GM12878 (cell line): ENCODE measurements at regions not wholly inside any gene's neighbourhood (a gene's known extent, or its start where the extent isn't known, plus 50 kb on each side); places are given as distances from the start of the nearest gene placed in this dataset.

Source experiments
- ATAC-seq: fragments of 200-7000 bp; cut with Tn5 transposase; 3 replicates; pipeline ENCODE4 v1.9.1; 2020; ENCODE audit warnings: mild to moderate bottlenecking, moderate library complexity
- BruUV-seq: library from RNA; stranded (reverse); fragments of 400-500 nt; replicated peaks from 2 replicates; lab custom pipeline; 2021; lab: Mats Ljungman, UMichigan
- CTCF ChIA-PET: fragments of 300-600 bp; sonication (Branson Sonifier 250); formaldehyde crosslinking; extraction: SDS; loops from one replicate; lab custom pipeline; 2021; ENCODE audit warnings: inconsistent platforms; lab: Yijun Ruan, JAX
- POLR2A ChIA-PET: fragments of 350-600 bp; formaldehyde crosslinking; extraction: SDS; loops from one replicate; lab custom pipeline; 2021; ENCODE audit warnings: inconsistent platforms; lab: Charles Lee
- RAD21 ChIA-PET: fragments of 300-600 bp; sonication (Branson Sonifier 250); formaldehyde crosslinking; loops from one replicate; lab custom pipeline; 2023; ENCODE audit warnings: antibody characterized with exemption; ENCODE audit not compliant: unreplicated experiment; lab: Charles Lee
- SMC1A ChIA-PET: fragments of 300-600 bp; sonication (Branson Sonifier 250); formaldehyde crosslinking; loops from one replicate; lab custom pipeline; 2023; ENCODE audit not compliant: unreplicated experiment, uncharacterized antibody; lab: Charles Lee
- DNase-seq: peaks from one replicate; pipeline ENCODE4 v3.0.0-alpha.2; 2011; ENCODE audit warnings: low read depth, low spot score
- FAIRE-seq: peaks from 3 replicates; lab custom pipeline; 2011; peaks lifted over from hg19 to GRCh38; lab: Jason Lieb, UNC
- H2AFZ ChIP-seq: 2 replicates; pipeline ENCODE4 v1.6.0; 2011; ENCODE audit warnings: low read depth, low read length, control low read depth; ENCODE audit not compliant: control insufficient read depth
- H3K27ac ChIP-seq: 2 replicates; pipeline ENCODE4 v1.5.1; 2011; ENCODE audit warnings: control low read depth; ENCODE audit not compliant: control insufficient read depth, insufficient read depth
- H3K27me3 ChIP-seq, 2 experiments: replicated peaks in 1 of 2; 2 replicates each; pipeline versions ENCODE4 v1.6.0 to v1.6.1; 2011; ENCODE audit warnings: low read length in 1 of 2; ENCODE audit not compliant: control insufficient read depth in 2 of 2, insufficient read depth in 2 of 2
- H3K36me3 ChIP-seq, 2 experiments: 2 replicates each; pipeline ENCODE4 v1.5.1; 2011; ENCODE audit warnings: low read length in 1 of 2; ENCODE audit not compliant: control insufficient read depth in 2 of 2, insufficient read depth in 2 of 2
- H3K4me1 ChIP-seq: 2 replicates; pipeline ENCODE4 v1.6.1; 2011; ENCODE audit warnings: mild to moderate bottlenecking, low read length, moderate library complexity, mixed read lengths; ENCODE audit not compliant: control insufficient read depth, insufficient read depth
- H3K4me2 ChIP-seq: 2 replicates; pipeline ENCODE4 v1.6.0; 2011; ENCODE audit warnings: control low read depth; ENCODE audit not compliant: control insufficient read depth, insufficient read depth
- H3K4me3 ChIP-seq: fragments of 200-600 bp; sonication (generic); 2 replicates; pipeline ENCODE4 v1.5.1; 2016
- H3K79me2 ChIP-seq: 2 replicates; pipeline ENCODE4 v1.6.0; 2011; ENCODE audit warnings: low read length; ENCODE audit not compliant: control insufficient read depth, insufficient read depth
- H3K9ac ChIP-seq: 2 replicates; pipeline ENCODE4 v1.8.0; 2011; ENCODE audit warnings: low read length, control low read depth, mixed read lengths; ENCODE audit not compliant: control insufficient read depth, insufficient read depth
- H3K9me3 ChIP-seq: replicated peaks from 3 replicates; pipeline ENCODE4 v1.5.1; 2011; ENCODE audit warnings: mild to moderate bottlenecking, low read length; ENCODE audit not compliant: control insufficient read depth, insufficient read depth
- H4K20me1 ChIP-seq: 2 replicates; pipeline ENCODE4 v1.6.0; 2011; ENCODE audit not compliant: control insufficient read depth, insufficient read depth
- BMI1 ChIP-seq: fragments of 450-650 bp; IDR thresholded peaks from 2 replicates; pipeline ENCODE4 v1.6.1; 2016; ENCODE audit warnings: mild to moderate bottlenecking, moderate library complexity, borderline replicate concordance
- CBFB ChIP-seq: IDR thresholded peaks from 2 replicates; pipeline ENCODE4 v1.6.1; 2016; ENCODE audit warnings: antibody characterized with exemption, low read depth
- EZH2 ChIP-seq: IDR thresholded peaks from 2 replicates; pipeline ENCODE4 v1.6.1; 2012; ENCODE audit warnings: low read depth, mild to moderate bottlenecking, control low read depth, inconsistent platforms, low read length, borderline replicate concordance; ENCODE audit not compliant: control insufficient read depth
- HCFC1 ChIP-seq: fragments of 150-350 bp; IDR thresholded peaks from 2 replicates; pipeline ENCODE4 v1.6.1; 2014; ENCODE audit warnings: low read length
- KDM1A ChIP-seq: fragments of 200-600 bp; sonication (generic); IDR thresholded peaks from 2 replicates; pipeline ENCODE4 v1.6.1; 2016; ENCODE audit warnings: borderline replicate concordance
- MTA3 ChIP-seq: IDR thresholded peaks from 2 replicates; pipeline ENCODE4 v1.6.1; 2012; ENCODE audit warnings: low read length, inconsistent platforms, borderline replicate concordance
- POLR2AphosphoS5 ChIP-seq: IDR thresholded peaks from 2 replicates; pipeline ENCODE4 v1.6.1; 2011; ENCODE audit warnings: mild to moderate bottlenecking, low read length, inconsistent platforms
- SMAD1 ChIP-seq: fragments of 450-650 bp; IDR thresholded peaks from 2 replicates; pipeline ENCODE4 v1.6.1; 2018; ENCODE audit warnings: mild to moderate bottlenecking, low read depth; ENCODE audit not compliant: partially characterized antibody
- SPI1 ChIP-seq: IDR thresholded peaks from 2 replicates; pipeline ENCODE4 v1.6.1; 2011; ENCODE audit warnings: low read depth, mild to moderate bottlenecking, low read length, moderate library complexity, borderline replicate concordance; ENCODE audit not compliant: insufficient read depth
- TCF3 ChIP-seq: IDR thresholded peaks from 2 replicates; pipeline ENCODE4 v1.6.1; 2012; ENCODE audit warnings: low read depth, mild to moderate bottlenecking, low read length, borderline replicate concordance; ENCODE audit not compliant: insufficient read depth
- ZSCAN29 ChIP-seq: fragments of 450-650 bp; IDR thresholded peaks from 2 replicates; pipeline ENCODE4 v1.6.1; 2017; ENCODE audit warnings: mild to moderate bottlenecking, moderate library complexity
- WGBS: methylation state at CpG from one replicate; pipeline ENCODE4 v1.1.6; 2016; ENCODE audit warnings: low lambda C conversion rate; ENCODE audit not compliant: insufficient replicate concordance, insufficient coverage; ENCODE audit errors: missing lambda C conversion rate; 5-methylcytosine and 5-hydroxymethylcytosine counted together
- in situ Hi-C: fragments of 300-500 bp; cut with MboI; formaldehyde crosslinking; loops from 9 replicates; pipeline ENCODE4 v1.14.3; 2018; ENCODE audit warnings: mixed read lengths
- intact Hi-C: fragments of 100-400 bp; cut with micrococcal nuclease; formaldehyde crosslinking; loops from one replicate; pipeline ENCODE4 v1.14.2; 2022; ENCODE audit not compliant: unreplicated experiment
- TF ChIP-seq, protein P1 (sequence below): IDR thresholded peaks from 2 replicates; pipeline ENCODE4 v1.6.1; 2011; ENCODE audit warnings: low read depth, low read length, improper control_type of control experiment, borderline replicate concordance
- TF ChIP-seq, protein P2 (sequence below): fragments of 450-650 bp; IDR thresholded peaks from 2 replicates; pipeline ENCODE4 v1.6.1; 2017; ENCODE audit warnings: mild to moderate bottlenecking, low read depth, inconsistent platforms; ENCODE audit not compliant: poor library complexity, severe bottlenecking

DNA sequence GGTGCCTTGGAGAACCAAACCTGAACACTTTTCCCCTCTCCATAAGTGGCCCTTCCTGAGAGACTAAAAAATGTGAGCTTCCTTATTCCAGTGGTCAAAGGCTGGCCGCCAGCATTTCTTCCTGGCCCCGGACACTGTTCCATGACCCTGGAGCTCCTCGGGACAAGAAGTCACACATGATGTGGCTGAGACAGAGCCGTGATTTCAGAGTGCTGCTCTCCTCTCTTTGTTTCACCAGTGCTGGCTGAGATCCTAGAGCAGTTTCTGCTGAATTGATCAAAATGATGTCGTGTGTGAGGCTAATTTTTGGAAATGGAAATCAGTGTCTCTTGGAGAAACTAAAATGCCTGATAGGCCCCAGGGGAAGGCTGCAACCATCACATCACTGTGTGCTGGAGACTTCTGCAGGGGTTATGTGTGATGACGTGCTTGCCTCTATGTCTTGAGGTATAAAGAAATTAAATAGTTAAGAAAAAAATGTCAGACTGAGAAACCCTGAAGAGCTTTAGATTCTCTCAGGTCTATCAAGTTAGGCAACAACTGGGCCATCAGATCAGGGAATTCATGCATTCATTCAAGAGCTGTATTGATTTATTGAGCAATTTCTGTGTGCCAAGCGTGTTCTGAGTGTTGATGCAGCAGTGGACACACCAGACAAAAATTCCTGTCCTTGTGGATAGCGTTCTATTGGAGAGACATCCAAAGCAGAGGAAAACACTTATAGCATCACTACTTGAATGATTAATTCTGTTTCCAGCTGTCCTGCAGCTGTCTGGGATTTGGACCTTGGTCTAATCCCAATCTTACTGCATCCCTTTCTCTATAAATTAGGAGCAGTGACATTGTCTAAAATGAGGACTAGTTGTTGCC is 72.7 kb upstream of the CCN6 start (continued):
- no peak for TF ChIP-seq SPI1
- TF ChIP-seq, protein P1, sequence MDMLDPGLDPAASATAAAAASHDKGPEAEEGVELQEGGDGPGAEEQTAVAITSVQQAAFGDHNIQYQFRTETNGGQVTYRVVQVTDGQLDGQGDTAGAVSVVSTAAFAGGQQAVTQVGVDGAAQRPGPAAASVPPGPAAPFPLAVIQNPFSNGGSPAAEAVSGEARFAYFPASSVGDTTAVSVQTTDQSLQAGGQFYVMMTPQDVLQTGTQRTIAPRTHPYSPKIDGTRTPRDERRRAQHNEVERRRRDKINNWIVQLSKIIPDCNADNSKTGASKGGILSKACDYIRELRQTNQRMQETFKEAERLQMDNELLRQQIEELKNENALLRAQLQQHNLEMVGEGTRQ: no peak
- no peak for TF ChIP-seq SMAD1
- TF ChIP-seq TCF3: no peak
- TF ChIP-seq BMI1: no peak
- no peak for TF ChIP-seq ZSCAN29
- TF ChIP-seq KDM1A: no peak
- no peak for TF ChIP-seq CBFB

DNA sequence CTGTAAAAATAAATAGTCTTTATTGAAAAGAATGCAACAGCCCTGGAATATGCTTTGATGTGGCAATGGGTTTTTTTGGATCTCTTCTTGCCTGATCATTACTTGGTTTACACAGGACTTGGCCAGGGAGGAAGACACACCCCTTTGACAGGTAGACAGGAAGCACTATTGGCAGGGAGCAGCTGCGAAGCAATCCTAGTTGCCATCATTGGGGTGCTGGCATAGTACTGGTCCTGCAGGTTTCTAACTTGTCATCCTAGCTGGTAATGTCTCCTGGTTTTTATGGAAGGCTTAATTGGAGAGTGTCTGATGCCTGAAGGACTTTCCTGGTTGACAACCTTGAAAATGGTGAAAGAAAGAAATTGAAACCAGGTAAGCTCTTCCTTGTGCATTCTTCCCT is 71.2 kb upstream of the CCN6 start:
- Histone ChIP-seq H3K36me3 (no peaks in the 10 kb centered on the region), H3K27me3 (no peaks in the 10 kb centered on the region), H3K4me1 (no peaks in the 10 kb centered on the region), H3K27ac (no peak overlapping the region), H2AFZ (no peak overlapping the region), H4K20me1 (no peaks in the 10 kb centered on the region), H3K4me2 (no peak overlapping the region), H3K79me2 (no peaks in the 10 kb centered on the region), H3K9me3 (no peaks in the 10 kb centered on the region; the same call in 2 of the 3 replicates), H3K4me3 (no peak overlapping the region), H3K9ac (no peak overlapping the region)
- CTCF ChIA-PET: interaction anchor here (2.1 kb wide), 1 partner anchor 10 kb away, joined by 6 read pairs; no protein-coding TSS in a partner anchor
- FAIRE-seq (no peak), ATAC-seq (no peak), DNase-seq (no peak)
- in situ Hi-C loops (no loop called here), intact Hi-C loops (no loop called here)
- no TSS peak for BruUV-seq
- SMC1A ChIA-PET: no interaction called here
- POLR2A ChIA-PET: interaction anchor here (0.6 kb wide), 2 partner anchors 23 to 49 kb away, joined by 3 read pairs; no protein-coding TSS in a partner anchor
- 36% methylated on average over 1 of the region's 1 CpG for WGBS
- TF ChIP-seq HCFC1 (no peak), EZH2 (no peak), MTA3 (no peak), POLR2AphosphoS5 (no peak)
- TF ChIP-seq, protein P2, sequence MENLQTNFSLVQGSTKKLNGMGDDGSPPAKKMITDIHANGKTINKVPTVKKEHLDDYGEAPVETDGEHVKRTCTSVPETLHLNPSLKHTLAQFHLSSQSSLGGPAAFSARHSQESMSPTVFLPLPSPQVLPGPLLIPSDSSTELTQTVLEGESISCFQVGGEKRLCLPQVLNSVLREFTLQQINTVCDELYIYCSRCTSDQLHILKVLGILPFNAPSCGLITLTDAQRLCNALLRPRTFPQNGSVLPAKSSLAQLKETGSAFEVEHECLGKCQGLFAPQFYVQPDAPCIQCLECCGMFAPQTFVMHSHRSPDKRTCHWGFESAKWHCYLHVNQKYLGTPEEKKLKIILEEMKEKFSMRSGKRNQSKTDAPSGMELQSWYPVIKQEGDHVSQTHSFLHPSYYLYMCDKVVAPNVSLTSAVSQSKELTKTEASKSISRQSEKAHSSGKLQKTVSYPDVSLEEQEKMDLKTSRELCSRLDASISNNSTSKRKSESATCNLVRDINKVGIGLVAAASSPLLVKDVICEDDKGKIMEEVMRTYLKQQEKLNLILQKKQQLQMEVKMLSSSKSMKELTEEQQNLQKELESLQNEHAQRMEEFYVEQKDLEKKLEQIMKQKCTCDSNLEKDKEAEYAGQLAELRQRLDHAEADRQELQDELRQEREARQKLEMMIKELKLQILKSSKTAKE: no peak
- RAD21 ChIA-PET: no interaction called here
